HG03280 (cell line): ENCODE measurements at regions not wholly inside any gene's neighbourhood (a gene's known extent, or its start where the extent isn't known, plus 50 kb on each side); places are given as distances from the start of the nearest gene placed in this dataset.

Experiments
- ATAC-seq: cut with Tn5 transposase; IDR thresholded peaks from one replicate; pipeline ENCODE4 v1.9.1; 2021; ENCODE audit warnings: mild to moderate bottlenecking, moderate library complexity; ENCODE audit not compliant: unreplicated experiment

- no peak for ATAC-seq
Measured at GRCh38 chr4:156255230-156256007, 301.8 kb upstream of the CTSO start.

GRCh38 chr4:156252358-156252921 is 298.8 kb upstream of the CTSO start:
- no peak for ATAC-seq

- no peak for ATAC-seq
Measured at GRCh38 chr4:156251373-156252065, 297.9 kb upstream of the CTSO start.

- no peak for ATAC-seq
Measured at GRCh38 chr4:156248917-156249316, 295.3 kb upstream of the CTSO start.

- ATAC-seq = no peak
Measured at GRCh38 chr4:156247470-156247869, 293.8 kb upstream of the CTSO start.

- no peak for ATAC-seq
Measured at GRCh38 chr4:156243015-156243414, 289.3 kb upstream of the CTSO start.

- ATAC-seq = no peak
Measured at GRCh38 chr4:156242390-156242789, 288.7 kb upstream of the CTSO start.

GRCh38 chr4:156241896-156242295 is 288.2 kb upstream of the CTSO start:
- ATAC-seq = no peak

- no peak for ATAC-seq
Measured at GRCh38 chr4:156238171-156238570, 284.5 kb upstream of the CTSO start.

- ATAC-seq = no peak
Measured at GRCh38 chr4:156237231-156237630, 283.6 kb upstream of the CTSO start.

GRCh38 chr4:156230176-156230575 is 276.5 kb upstream of the CTSO start:
- ATAC-seq = no peak

- no peak for ATAC-seq
Measured at GRCh38 chr4:156228676-156229075, 275.0 kb upstream of the CTSO start.

- no peak for ATAC-seq
Measured at GRCh38 chr4:156227321-156227720, 273.7 kb upstream of the CTSO start.

- no peak for ATAC-seq
Measured at GRCh38 chr4:156223985-156224384, 270.3 kb upstream of the CTSO start.

- ATAC-seq = no peak
Measured at GRCh38 chr4:156217236-156217635, 263.6 kb upstream of the CTSO start.

- peak; percentile 86 for ATAC-seq
Measured at GRCh38 chr4:156201050-156201449, 247.4 kb upstream of the CTSO start.

GRCh38 chr4:156198511-156198910 is 244.8 kb upstream of the CTSO start:
- ATAC-seq = no peak

- no peak for ATAC-seq
Measured at GRCh38 chr4:156197216-156197615, 243.6 kb upstream of the CTSO start.

GRCh38 chr4:156196722-156197121 is 243.1 kb upstream of the CTSO start:
- no peak for ATAC-seq

GRCh38 chr4:156195914-156196313 is 242.2 kb upstream of the CTSO start:
- peak; percentile 83 for ATAC-seq

GRCh38 chr4:156194896-156195295 is 241.2 kb upstream of the CTSO start:
- ATAC-seq = no peak

GRCh38 chr4:156193800-156194199 is 240.1 kb upstream of the CTSO start:
- no peak for ATAC-seq
